Natural killer cell treated with Interleukin-12 subunit alpha and Interleukin-12 subunit beta and Interleukin-15 and Interleukin-18, amount 100 ng/mL, for 72 hours (primary cell): ENCODE measurements at regions not wholly inside any gene's neighbourhood (a gene's known extent, or its start where the extent isn't known, plus 50 kb on each side); places are given as distances from the start of the nearest gene placed in this dataset.

Experiments used
- ATAC-seq, 2 donors: fragments of 150-1000 bp; cut with Tn5 transposase in 1 of 2; sonication (Bioruptor Pico), chemical (Tn5 transposase) in 1 of 2; 2 replicates each; pipeline ENCODE4 v1.10.0; 2021
- DNase-seq: peaks from one replicate; pipeline ENCODE4 v3.0.0; 2022; ENCODE audit warnings: low spot score
- H3K27ac Mint-ChIP-seq, 2 donors: 1 replicate in 1 of 2; 2 replicates in 1 of 2; pipeline ENCODE4 v1.8.0; 2022; ENCODE audit warnings: mixed read lengths in 2 of 2, mild to moderate bottlenecking in 1 of 2, moderate library complexity in 1 of 2
- H3K27me3 Mint-ChIP-seq, 2 donors: 1 replicate in 1 of 2; 2 replicates in 1 of 2; pipeline ENCODE4 v1.8.0; 2022; ENCODE audit warnings: mixed read lengths in 2 of 2
- H3K36me3 Mint-ChIP-seq: one replicate; pipeline ENCODE4 v1.8.0; 2022; ENCODE audit warnings: mixed read lengths
- H3K4me1 Mint-ChIP-seq, 2 donors: 1 replicate in 1 of 2; 2 replicates in 1 of 2; pipeline ENCODE4 v1.8.0; 2022; ENCODE audit warnings: low read depth in 2 of 2, mixed read lengths in 2 of 2, mild to moderate bottlenecking in 1 of 2
- H3K4me3 Mint-ChIP-seq: one replicate; pipeline ENCODE4 v1.8.0; 2022; ENCODE audit warnings: mixed read lengths
- H3K9me3 Mint-ChIP-seq: 2 replicates; pipeline ENCODE4 v1.8.0; 2022; ENCODE audit warnings: mixed read lengths

DNA sequence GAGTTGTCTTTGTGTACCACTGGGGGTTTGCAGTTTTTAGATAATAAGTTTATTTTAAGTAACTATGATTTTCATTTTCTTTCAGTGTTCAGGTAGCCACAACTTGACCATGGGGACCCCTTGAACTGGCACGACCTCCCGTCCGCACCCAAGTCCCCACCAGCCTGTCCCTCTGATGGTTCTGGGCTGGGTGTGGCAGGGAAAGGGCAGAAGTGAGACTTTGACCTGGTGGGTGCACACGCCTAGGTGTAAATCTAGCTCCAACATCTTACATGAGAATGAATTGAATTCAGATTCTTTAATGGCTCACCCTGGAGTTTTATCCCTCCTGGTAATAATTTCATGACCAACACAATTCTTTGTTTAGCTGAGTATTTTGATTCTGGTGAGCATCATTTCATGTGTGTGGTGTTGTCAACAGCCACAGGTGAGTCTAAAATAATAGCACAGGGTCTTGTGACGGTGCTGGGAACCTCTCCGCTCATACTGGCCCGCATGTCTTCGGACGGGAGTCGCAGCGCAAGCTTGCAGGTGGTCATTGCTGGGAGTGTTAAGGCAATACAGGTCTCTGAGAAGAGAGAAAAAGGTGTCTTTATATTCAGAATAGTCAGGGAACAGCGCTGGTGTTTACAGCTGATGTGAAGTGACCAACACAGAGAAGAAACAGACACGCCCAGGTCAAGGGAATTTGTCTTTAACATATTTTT is 50.8 kb upstream of the POFUT2 start:
- no peak overlapping the region for H3K27ac Mint-ChIP-seq
- DNase-seq, result no peak
- peaks cover 9 to 15% of the 10 kb centered on the region in 2 donors for H3K27me3 Mint-ChIP-seq
- no peaks in the 10 kb centered on the region for H3K36me3 Mint-ChIP-seq
- peaks cover 3% of the 10 kb centered on the region for H3K9me3 Mint-ChIP-seq
- no peak overlapping the region for H3K4me3 Mint-ChIP-seq
- H3K4me1 Mint-ChIP-seq, result no peaks in the 10 kb centered on the region
- ATAC-seq, result no peak

- Mint-ChIP-seq H3K36me3 (no peaks in the 10 kb centered on the region), H3K4me3 (no peak overlapping the region), H3K4me1 (no peaks in the 10 kb centered on the region), H3K27me3 (peaks cover 9 to 15% of the 10 kb centered on the region in 2 donors), H3K9me3 (peaks cover 3% of the 10 kb centered on the region), H3K27ac (no peak overlapping the region)
- DNase-seq (no peak), ATAC-seq (no peak)
Observed at GRCh38 chr21:45339421-45340402, 52.0 kb upstream of the POFUT2 start.

- Mint-ChIP-seq H3K4me3 (no peak overlapping the region), H3K27me3 (peaks cover 9 to 15% of the 10 kb centered on the region in 2 donors)
Observed at GRCh38 chr21:45340515-45340914, 52.8 kb upstream of the POFUT2 start.

DNA sequence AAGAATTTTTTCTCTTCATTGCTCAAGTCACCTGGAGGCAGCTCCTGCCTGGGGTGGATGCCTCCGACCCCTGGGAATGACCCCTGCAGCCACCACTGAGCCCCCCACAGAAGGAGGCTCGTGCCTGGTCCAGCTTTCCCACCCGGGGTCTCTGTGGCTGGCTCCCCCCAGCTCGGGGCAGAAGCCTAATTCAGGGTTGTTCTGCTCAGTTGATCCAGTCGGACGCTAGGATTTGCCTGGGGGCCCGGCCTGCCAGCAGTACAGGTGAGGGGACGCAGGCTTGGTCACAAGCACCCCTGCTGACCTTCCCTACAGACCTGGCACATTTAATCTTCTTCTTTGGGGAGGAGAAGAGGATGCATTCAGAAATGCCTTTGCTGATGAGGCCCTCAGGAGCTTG is 53.6 kb upstream of the POFUT2 start:
- no peak for ATAC-seq
- DNase-seq, result no peak
- H3K4me1 Mint-ChIP-seq, result no peaks in the 10 kb centered on the region
- no peaks in the 10 kb centered on the region for H3K36me3 Mint-ChIP-seq
- H3K4me3 Mint-ChIP-seq, result no peak overlapping the region
- H3K27me3 Mint-ChIP-seq, result peaks cover 9 to 15% of the 10 kb centered on the region in 2 donors
- no peak overlapping the region for H3K27ac Mint-ChIP-seq
- H3K9me3 Mint-ChIP-seq, result peaks cover 3% of the 10 kb centered on the region

More at GRCh38 chr21:45340515-45340914, 52.8 kb upstream of the POFUT2 start:
- ATAC-seq (no peak), DNase-seq (no peak)
- Mint-ChIP-seq H3K27ac (no peak overlapping the region), H3K9me3 (peaks cover 3% of the 10 kb centered on the region), H3K4me1 (no peaks in the 10 kb centered on the region), H3K36me3 (no peaks in the 10 kb centered on the region)

DNA sequence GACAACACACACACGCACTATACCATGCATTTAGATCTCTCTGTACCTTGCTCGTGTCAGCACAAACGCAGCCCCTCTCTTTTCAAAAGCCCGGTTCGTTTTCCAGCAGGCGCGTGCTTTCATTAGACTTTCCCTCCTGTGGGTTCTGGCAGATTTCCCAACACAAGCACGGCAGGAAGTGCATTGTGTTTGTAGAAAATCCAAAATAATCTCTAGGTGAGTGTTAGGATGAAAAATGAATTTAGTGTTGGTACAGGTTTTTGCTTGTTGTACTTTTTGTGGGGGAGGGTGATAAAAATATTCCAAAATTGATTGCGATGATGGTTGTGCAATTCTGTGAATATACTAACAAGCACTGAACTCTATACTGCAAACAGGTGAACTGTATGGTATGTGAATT is 54.1 kb upstream of the POFUT2 start:
- Mint-ChIP-seq H3K9me3 (peaks cover 3% of the 10 kb centered on the region), H3K4me1 (no peaks in the 10 kb centered on the region), H3K4me3 (no peak overlapping the region), H3K27ac (no peak overlapping the region), H3K36me3 (no peaks in the 10 kb centered on the region), H3K27me3 (peaks cover 7 to 15% of the 10 kb centered on the region in 2 donors)
- DNase-seq (no peak), ATAC-seq (no peak)

DNA sequence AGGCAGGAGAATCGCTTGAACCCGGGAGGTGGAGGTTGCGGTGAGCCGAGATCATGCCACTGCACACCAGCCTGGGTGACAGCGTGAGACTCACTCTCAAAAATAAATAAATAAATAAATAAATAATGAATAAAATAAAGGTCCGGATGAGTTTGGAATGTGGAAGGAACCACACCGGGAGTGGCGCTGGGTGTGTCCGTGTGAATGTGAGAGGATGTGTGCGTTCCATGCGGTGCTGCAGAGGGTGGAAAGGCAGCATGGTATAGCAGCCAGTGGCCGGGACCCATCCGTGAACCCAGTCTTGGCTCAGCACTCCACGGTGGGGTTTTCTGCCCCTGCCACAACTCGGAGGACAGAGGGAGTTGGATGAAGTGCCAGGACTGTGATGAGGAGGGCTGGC is 56.2 kb upstream of the POFUT2 start:
- no peak for DNase-seq
- H3K4me1 Mint-ChIP-seq, result no peaks in the 10 kb centered on the region
- no peak overlapping the region for H3K27ac Mint-ChIP-seq
- ATAC-seq, result no peak
- H3K36me3 Mint-ChIP-seq, result no peaks in the 10 kb centered on the region
- H3K9me3 Mint-ChIP-seq, result peaks cover 3% of the 10 kb centered on the region
- H3K27me3 Mint-ChIP-seq, result peaks cover 7 to 15% of the 10 kb centered on the region in 2 donors
- H3K4me3 Mint-ChIP-seq, result no peak overlapping the region

- H3K4me3 Mint-ChIP-seq, result no peak overlapping the region
- H3K27ac Mint-ChIP-seq, result no peak overlapping the region
- DNase-seq (no peak), ATAC-seq (peak in 1 of 2 donors; percentile 33)
- H3K9me3 Mint-ChIP-seq, result peaks cover 3% of the 10 kb centered on the region
- peaks cover 7 to 15% of the 10 kb centered on the region in 2 donors for H3K27me3 Mint-ChIP-seq
- no peaks in the 10 kb centered on the region for H3K36me3 Mint-ChIP-seq
- no peaks in the 10 kb centered on the region for H3K4me1 Mint-ChIP-seq
Observed at GRCh38 chr21:45344576-45344975, 56.9 kb upstream of the POFUT2 start.

DNA sequence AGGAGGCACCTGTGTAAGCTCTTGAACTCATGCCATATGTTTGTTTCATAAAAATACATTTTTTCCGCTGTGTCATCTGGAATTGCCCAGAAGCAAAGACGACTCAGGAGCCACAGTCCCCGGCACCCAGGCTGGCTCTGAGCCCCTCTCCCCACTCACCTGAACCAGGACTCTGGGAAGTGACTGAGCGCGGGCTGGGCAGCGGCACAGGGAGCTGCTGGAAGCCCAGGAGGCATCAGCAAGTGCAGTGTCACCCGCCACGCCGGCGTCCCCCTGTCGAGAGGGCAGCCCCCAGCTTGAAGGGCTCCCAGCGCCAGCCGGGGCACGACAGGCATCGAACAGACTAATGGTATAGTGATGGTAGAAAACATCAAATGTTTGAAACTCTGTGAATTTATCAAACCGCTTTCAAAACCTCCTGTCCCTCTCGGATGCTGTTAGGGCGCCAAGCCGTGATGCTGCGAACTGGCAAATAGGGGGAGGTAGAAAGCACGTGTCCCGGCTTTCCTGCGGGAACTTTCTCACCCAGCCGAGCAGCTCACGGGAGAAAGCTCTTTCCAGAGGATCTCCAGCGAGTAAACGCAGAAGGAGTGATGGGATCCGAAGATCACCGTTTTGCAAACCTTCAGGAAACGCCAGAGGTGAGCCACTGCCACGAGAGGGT is 57.8 kb upstream of the COL18A1 start:
- Mint-ChIP-seq H3K4me3 (no peak overlapping the region), H3K4me1 (no peaks in the 10 kb centered on the region), H3K27me3 (no peaks in the 10 kb centered on the region), H3K27ac (no peak overlapping the region), H3K36me3 (no peaks in the 10 kb centered on the region), H3K9me3 (no peaks in the 10 kb centered on the region)
- ATAC-seq (no peak), DNase-seq (no peak)

GRCh38 chr21:45347712-45348499 is 57.1 kb upstream of the COL18A1 start:
- H3K4me3 Mint-ChIP-seq, result no peak overlapping the region
- DNase-seq, result no peak
- H3K27me3 Mint-ChIP-seq, result no peaks in the 10 kb centered on the region
- no peaks in the 10 kb centered on the region for H3K4me1 Mint-ChIP-seq
- no peaks in the 10 kb centered on the region for H3K9me3 Mint-ChIP-seq
- no peaks in the 10 kb centered on the region for H3K36me3 Mint-ChIP-seq
- no peak overlapping the region for H3K27ac Mint-ChIP-seq
- peak in 1 of 2 donors; percentile 46 for ATAC-seq

DNA sequence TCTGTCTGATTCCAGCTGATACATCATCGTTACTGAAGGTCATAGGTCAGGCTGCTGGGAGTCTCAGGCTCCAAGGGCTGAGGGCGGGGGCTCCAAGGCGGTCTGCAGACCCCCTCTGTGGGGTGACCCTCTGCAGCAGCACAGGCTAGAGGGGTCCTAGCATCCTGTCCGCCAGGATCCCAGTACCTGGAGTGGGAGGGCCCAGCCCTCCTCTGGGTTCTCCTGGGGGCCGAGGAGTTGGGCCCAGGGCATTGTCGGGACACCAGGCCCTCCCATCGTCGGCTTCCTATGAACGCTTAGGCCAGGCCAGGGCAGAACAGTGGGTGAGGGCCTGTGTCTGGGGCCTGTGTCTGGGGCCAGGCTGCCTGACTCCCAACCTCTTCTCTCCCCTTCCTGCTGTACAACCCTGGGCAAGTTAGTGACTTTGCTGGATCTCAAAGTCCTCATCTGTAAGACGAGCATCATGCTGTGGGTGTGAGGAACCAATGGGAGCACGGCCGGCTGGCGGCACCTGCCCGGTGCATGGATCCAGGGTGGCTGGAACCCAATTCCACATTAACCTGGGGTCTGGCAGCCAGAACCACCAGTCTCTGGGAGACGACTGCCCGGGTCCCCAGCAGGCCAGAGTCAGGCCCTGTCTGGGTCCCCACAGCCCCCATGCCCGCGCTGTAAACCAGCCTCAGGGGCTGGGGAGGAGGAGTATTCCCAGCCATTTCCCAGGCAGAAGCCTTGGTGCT is 56.2 kb upstream of the COL18A1 start:
- H3K27me3 Mint-ChIP-seq, result peaks cover 0 to 5% of the 10 kb centered on the region in 2 donors
- no peaks in the 10 kb centered on the region for H3K4me1 Mint-ChIP-seq
- ATAC-seq, result peak in 1 of 2 donors; percentile 10
- no peak overlapping the region for H3K27ac Mint-ChIP-seq
- DNase-seq, result no peak
- H3K4me3 Mint-ChIP-seq, result no peak overlapping the region
- H3K9me3 Mint-ChIP-seq, result no peaks in the 10 kb centered on the region
- H3K36me3 Mint-ChIP-seq, result no peaks in the 10 kb centered on the region

GRCh38 chr21:45350206-45350854 is 54.6 kb upstream of the COL18A1 start:
- Mint-ChIP-seq H3K27me3 (peaks cover 12 to 14% of the 10 kb centered on the region in 2 donors), H3K4me3 (no peak overlapping the region), H3K9me3 (no peaks in the 10 kb centered on the region), H3K27ac (no peak overlapping the region), H3K4me1 (no peaks in the 10 kb centered on the region), H3K36me3 (no peaks in the 10 kb centered on the region)
- ATAC-seq, result no peak
- DNase-seq, result no peak

DNA sequence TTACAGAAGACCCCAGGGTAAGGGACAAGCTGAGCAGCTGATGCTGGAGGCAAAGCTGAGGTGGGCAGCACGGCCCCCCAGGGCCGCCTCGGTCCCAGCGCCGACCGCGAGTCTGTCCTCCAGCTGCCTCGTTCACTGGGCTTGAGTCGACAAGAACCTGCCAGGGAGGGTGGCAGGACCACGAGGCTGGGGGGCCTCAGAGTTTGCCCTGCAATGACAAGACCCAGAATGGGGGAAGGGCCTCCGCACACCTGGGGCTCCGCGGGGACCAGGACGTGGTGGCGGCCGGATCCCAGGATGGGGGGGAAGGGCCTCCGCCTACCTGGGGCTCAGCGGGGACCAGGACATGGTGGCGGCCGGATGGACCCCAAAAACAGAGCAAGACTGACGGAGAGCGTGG is 53.9 kb upstream of the COL18A1 start:
- peaks cover 15 to 21% of the 10 kb centered on the region in 2 donors for H3K27me3 Mint-ChIP-seq
- no peak overlapping the region for H3K4me3 Mint-ChIP-seq
- H3K4me1 Mint-ChIP-seq, result no peaks in the 10 kb centered on the region

More for the DNA sequence above, 53.9 kb upstream of the COL18A1 start:
- H3K36me3 Mint-ChIP-seq, result no peaks in the 10 kb centered on the region
- H3K27ac Mint-ChIP-seq, result no peak overlapping the region
- DNase-seq, result no peak
- no peak for ATAC-seq
- H3K9me3 Mint-ChIP-seq, result no peaks in the 10 kb centered on the region
